ENCODE measurements at regions not wholly inside any gene's neighbourhood (a gene's known extent, or its start where the extent isn't known, plus 50 kb on each side); places are given as distances from the start of the nearest gene placed in this dataset.

- DNase-seq: no peak
Observed at GRCh38 chr12:125685915-125686314, 620.7 kb downstream of the AACS start.

- no peak for DNase-seq
Observed at GRCh38 chr12:125687403-125687802, 622.2 kb downstream of the AACS start.

- DNase-seq: no peak
Observed at GRCh38 chr12:125687820-125688219, 622.6 kb downstream of the AACS start.

- DNase-seq: no peak
Observed at GRCh38 chr12:125688223-125688622, 623.0 kb downstream of the AACS start.

- no peak for DNase-seq
Observed at GRCh38 chr12:125688881-125689280, 623.6 kb downstream of the AACS start.

GRCh38 chr12:125689576-125690410 is 624.6 kb downstream of the AACS start:
- no peak for DNase-seq

GRCh38 chr12:125690841-125691240 is 625.6 kb downstream of the AACS start:
- no peak for DNase-seq

GRCh38 chr12:125696054-125696453 is 630.8 kb downstream of the AACS start:
- DNase-seq: no peak

GRCh38 chr12:125704803-125705202 is 639.6 kb downstream of the AACS start:
- no peak for DNase-seq

GRCh38 chr12:125720961-125721360 is 655.7 kb downstream of the AACS start:
- DNase-seq: no peak

GRCh38 chr12:125734137-125734536 is 668.9 kb downstream of the AACS start:
- no peak for DNase-seq

GRCh38 chr12:125738211-125738610 is 673.0 kb downstream of the AACS start:
- DNase-seq: no peak

- no peak for DNase-seq
Observed at GRCh38 chr12:125742413-125742812, 677.2 kb downstream of the AACS start.

GRCh38 chr12:125744201-125744600 is 679.0 kb downstream of the AACS start:
- no peak for DNase-seq

- DNase-seq: no peak
Observed at GRCh38 chr12:125755512-125755911, 690.3 kb downstream of the AACS start.

GRCh38 chr12:125766091-125766490 is 700.9 kb downstream of the AACS start:
- no peak for DNase-seq

GRCh38 chr12:125772403-125772802 is 707.2 kb downstream of the AACS start:
- no peak for DNase-seq

GRCh38 chr12:125773033-125773640 is 707.9 kb downstream of the AACS start:
- peak; percentile 72 for DNase-seq

- DNase-seq: no peak
Observed at GRCh38 chr12:125775507-125775906, 710.3 kb downstream of the AACS start.

GRCh38 chr12:125776212-125776611 is 711.0 kb downstream of the AACS start:
- DNase-seq: no peak

GRCh38 chr12:125786143-125786542 is 720.9 kb downstream of the AACS start:
- no peak for DNase-seq

- no peak for DNase-seq
Observed at GRCh38 chr12:125794401-125794800, 729.2 kb downstream of the AACS start.

- no peak for DNase-seq
Observed at GRCh38 chr12:125797421-125798175, 732.4 kb downstream of the AACS start.

- DNase-seq: no peak
Observed at GRCh38 chr12:125804660-125805059, 739.4 kb downstream of the AACS start.

Data from hematopoietic multipotent progenitor cell treated with erythropoietin and hydrocortisone succinate and interleukin-3 and kit ligand, for 6 days (in vitro differentiated cells).